K562 (cell line): ENCODE measurements at regions not wholly inside any gene's neighbourhood (a gene's known extent, or its start where the extent isn't known, plus 50 kb on each side); places are given as distances from the start of the nearest gene placed in this dataset.

Source experiments
- ATAC-seq: fragments of 200-7000 bp; cut with Tn5 transposase; 3 replicates; pipeline ENCODE4 v1.9.1; 2020; ENCODE audit warnings: moderate library complexity
- BruUV-seq: library from RNA; stranded (reverse); fragments of 400-500 nt; replicated peaks from 2 replicates; lab custom pipeline; 2021; lab: Mats Ljungman, UMichigan
- CTCF ChIA-PET: fragments of 300-600 bp; formaldehyde crosslinking; extraction: SDS; loops from one replicate; lab custom pipeline; 2021; ENCODE audit warnings: low intra/inter-chr PET ratio; lab: Yijun Ruan, JAX
- POLR2A ChIA-PET: fragments of 300-600, 350-650 bp; sonication (Branson Sonifier 250); formaldehyde crosslinking; extraction: SDS; loops from one replicate; lab custom pipeline; 2021; ENCODE audit warnings: antibody characterized with exemption, inconsistent platforms; lab: Yijun Ruan, JAX
- DNase-seq, 4 experiments: peaks; one replicate each; pipeline versions ENCODE4 v3.0.0 to v3.0.0-alpha.2; 2011 to 2018; ENCODE audit warnings: low spot score in 3 of 4, mixed read lengths in 3 of 4; ENCODE audit errors: extremely low read depth in 1 of 4
- FAIRE-seq: peaks from 2 replicates; lab custom pipeline; 2011; peaks lifted over from hg19 to GRCh38; lab: Jason Lieb, UNC
- H2AFZ ChIP-seq: 2 replicates; pipeline ENCODE4 v1.6.0; 2011; ENCODE audit warnings: low read depth, low read length, control low read depth, inconsistent platforms
- H3K27ac ChIP-seq: fragments of 200-600 bp; 3 replicates; pipeline ENCODE4 v1.8.0; 2011; ENCODE audit warnings: low read depth, mild to moderate bottlenecking, control low read depth, inconsistent platforms, low read length, moderate library complexity, mixed read lengths; ENCODE audit errors: extremely low read depth
- H3K27me3 ChIP-seq, 2 experiments: fragments of 300-600 bp in 1 of 2; 2 replicates in 1 of 2; 3 replicates in 1 of 2; pipeline versions ENCODE4 v1.6.0 to v1.8.0; 2011; ENCODE audit warnings: inconsistent platforms in 2 of 2, low read length in 2 of 2, mild to moderate bottlenecking in 1 of 2, mixed read lengths in 1 of 2, moderate library complexity in 1 of 2; ENCODE audit not compliant: control insufficient read depth in 2 of 2, insufficient read depth in 2 of 2
- H3K36me3 ChIP-seq: fragments of 300-600 bp; 3 replicates; pipeline ENCODE4 v1.8.0; 2011; ENCODE audit warnings: mild to moderate bottlenecking, low read length, inconsistent platforms; ENCODE audit not compliant: control insufficient read depth, insufficient read depth
- H3K4me1 ChIP-seq, 2 experiments: fragments of 200-600 bp in 1 of 2; replicated peaks in 1 of 2; 2 replicates in 1 of 2; 3 replicates in 1 of 2; pipeline versions ENCODE4 v1.5.1 to v1.8.0; 2011; ENCODE audit warnings: inconsistent platforms in 2 of 2, low read length in 2 of 2, mild to moderate bottlenecking in 1 of 2, mixed read lengths in 1 of 2, moderate library complexity in 1 of 2; ENCODE audit not compliant: control insufficient read depth in 2 of 2, insufficient read depth in 2 of 2
- H3K4me2 ChIP-seq: 2 replicates; pipeline ENCODE4 v1.6.1; 2011; ENCODE audit warnings: low read length, control low read depth, inconsistent platforms, mixed read lengths; ENCODE audit not compliant: insufficient read depth
- H3K4me3 ChIP-seq: fragments of 200-600 bp; sonication (generic), shearing (Covaris generic); 2 replicates; pipeline ENCODE4 v1.5.1; 2016; ENCODE audit warnings: control low read depth, inconsistent platforms
- H3K79me2 ChIP-seq: fragments of 200-600 bp; 3 replicates; pipeline ENCODE4 v1.8.0; 2011; ENCODE audit warnings: low read length, inconsistent platforms; ENCODE audit not compliant: control insufficient read depth, insufficient read depth
- H3K9ac ChIP-seq, 2 experiments: 2 replicates each; pipeline versions ENCODE4 v1.6.0 to v1.6.1; 2011; ENCODE audit warnings: low read depth in 2 of 2, low read length in 2 of 2, control low read depth in 1 of 2, inconsistent platforms in 1 of 2, mild to moderate bottlenecking in 1 of 2, mixed read lengths in 1 of 2; ENCODE audit not compliant: insufficient read depth in 1 of 2
- H3K9me1 ChIP-seq: one replicate; pipeline ENCODE4 v1.6.0; 2011; ENCODE audit warnings: inconsistent platforms, mild to moderate bottlenecking, low read length, moderate library complexity; ENCODE audit not compliant: control insufficient read depth, insufficient read depth
- H3K9me3 ChIP-seq: replicated peaks from 2 replicates; pipeline ENCODE4 v1.5.1; 2011; ENCODE audit warnings: low read depth, low read length, inconsistent platforms; ENCODE audit not compliant: control insufficient read depth, insufficient read depth
- H4K20me1 ChIP-seq: replicated peaks from 2 replicates; pipeline ENCODE4 v1.6.1; 2011; ENCODE audit warnings: low read length, inconsistent platforms, mixed read lengths; ENCODE audit not compliant: control insufficient read depth, insufficient read depth
- BCOR ChIP-seq: fragments of 450-650 bp; IDR thresholded peaks from 2 replicates; pipeline ENCODE4 v1.6.1; 2016
- ZNF143 ChIP-seq: sonication (generic); formaldehyde crosslinking; IDR thresholded peaks from 2 replicates; pipeline ENCODE4 v1.9.0; 2022; ENCODE audit warnings: mild to moderate bottlenecking, missing genetic modification reagents
- WGBS: fragments of 100-300 bp; shearing (Covaris generic); methylation state at CpG from one replicate; pipeline ENCODE4 v1.1.6; 2016; ENCODE audit warnings: low coverage, mixed read lengths; ENCODE audit not compliant: insufficient coverage; ENCODE audit errors: missing lambda C conversion rate; 5-methylcytosine and 5-hydroxymethylcytosine counted together
- in situ Hi-C: fragments of 300-500 bp; cut with MboI; formaldehyde crosslinking; loops from 4 replicates; pipeline ENCODE4 v1.15.0; 2018; ENCODE audit warnings: inconsistent platforms, mixed read lengths
- intact Hi-C: fragments of 100-400 bp; cut with micrococcal nuclease; formaldehyde crosslinking; loops from 2 replicates; pipeline ENCODE4 v1.14.2; 2022
- TF ChIP-seq, protein P1 (sequence below): sonication (generic); formaldehyde crosslinking; IDR thresholded peaks from 2 replicates; pipeline ENCODE4 v1.8.1; 2023; ENCODE audit warnings: missing genetic modification reagents, mild to moderate bottlenecking, borderline replicate concordance
- TF ChIP-seq, protein P2 (sequence below): sonication (generic); formaldehyde crosslinking; IDR thresholded peaks from 2 replicates; pipeline ENCODE4 v1.8.0; 2022; ENCODE audit warnings: mild to moderate bottlenecking, low read depth, missing genetic modification reagents

DNA sequence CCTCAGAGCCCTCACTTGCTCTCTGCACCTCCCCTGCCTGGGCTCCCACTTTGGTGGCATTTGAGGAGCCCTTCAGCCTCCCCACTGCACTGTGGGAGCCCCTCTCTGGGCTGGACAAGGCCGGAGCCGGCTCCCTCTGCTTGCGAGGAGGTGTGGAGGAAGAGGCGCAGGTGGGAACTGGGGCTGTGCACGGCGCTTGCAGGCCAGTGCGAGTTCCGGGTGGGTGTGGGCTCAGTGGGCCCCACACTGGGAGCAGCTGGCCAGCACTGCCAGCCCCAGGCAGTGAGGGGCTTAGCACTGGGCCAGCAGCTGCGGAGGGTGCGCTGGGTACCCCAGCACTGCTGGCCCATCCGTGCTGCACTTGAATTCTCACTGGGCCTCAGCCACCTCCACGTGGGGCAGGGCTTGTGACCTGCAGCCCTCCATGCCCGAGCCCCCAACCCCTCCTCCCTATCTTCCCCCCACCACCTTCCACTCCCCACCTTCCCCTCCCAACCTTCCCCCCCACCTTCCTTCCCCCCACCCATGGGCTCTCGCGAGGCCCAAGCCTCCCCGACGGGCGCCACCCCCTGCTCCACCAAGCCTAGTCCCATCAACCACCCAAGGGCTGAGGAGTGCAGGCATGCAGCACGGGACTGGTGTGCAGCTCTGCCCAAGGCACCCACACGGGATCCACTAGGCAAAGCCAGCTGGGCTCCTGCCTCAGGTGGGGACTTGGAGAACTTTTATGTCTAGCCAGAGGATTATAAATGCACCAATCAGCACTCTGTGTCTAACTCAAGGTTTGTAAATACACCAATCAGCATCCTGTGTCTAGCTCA is 113.5 kb upstream of the BEND4 start (continued):
- TF ChIP-seq, protein P1, sequence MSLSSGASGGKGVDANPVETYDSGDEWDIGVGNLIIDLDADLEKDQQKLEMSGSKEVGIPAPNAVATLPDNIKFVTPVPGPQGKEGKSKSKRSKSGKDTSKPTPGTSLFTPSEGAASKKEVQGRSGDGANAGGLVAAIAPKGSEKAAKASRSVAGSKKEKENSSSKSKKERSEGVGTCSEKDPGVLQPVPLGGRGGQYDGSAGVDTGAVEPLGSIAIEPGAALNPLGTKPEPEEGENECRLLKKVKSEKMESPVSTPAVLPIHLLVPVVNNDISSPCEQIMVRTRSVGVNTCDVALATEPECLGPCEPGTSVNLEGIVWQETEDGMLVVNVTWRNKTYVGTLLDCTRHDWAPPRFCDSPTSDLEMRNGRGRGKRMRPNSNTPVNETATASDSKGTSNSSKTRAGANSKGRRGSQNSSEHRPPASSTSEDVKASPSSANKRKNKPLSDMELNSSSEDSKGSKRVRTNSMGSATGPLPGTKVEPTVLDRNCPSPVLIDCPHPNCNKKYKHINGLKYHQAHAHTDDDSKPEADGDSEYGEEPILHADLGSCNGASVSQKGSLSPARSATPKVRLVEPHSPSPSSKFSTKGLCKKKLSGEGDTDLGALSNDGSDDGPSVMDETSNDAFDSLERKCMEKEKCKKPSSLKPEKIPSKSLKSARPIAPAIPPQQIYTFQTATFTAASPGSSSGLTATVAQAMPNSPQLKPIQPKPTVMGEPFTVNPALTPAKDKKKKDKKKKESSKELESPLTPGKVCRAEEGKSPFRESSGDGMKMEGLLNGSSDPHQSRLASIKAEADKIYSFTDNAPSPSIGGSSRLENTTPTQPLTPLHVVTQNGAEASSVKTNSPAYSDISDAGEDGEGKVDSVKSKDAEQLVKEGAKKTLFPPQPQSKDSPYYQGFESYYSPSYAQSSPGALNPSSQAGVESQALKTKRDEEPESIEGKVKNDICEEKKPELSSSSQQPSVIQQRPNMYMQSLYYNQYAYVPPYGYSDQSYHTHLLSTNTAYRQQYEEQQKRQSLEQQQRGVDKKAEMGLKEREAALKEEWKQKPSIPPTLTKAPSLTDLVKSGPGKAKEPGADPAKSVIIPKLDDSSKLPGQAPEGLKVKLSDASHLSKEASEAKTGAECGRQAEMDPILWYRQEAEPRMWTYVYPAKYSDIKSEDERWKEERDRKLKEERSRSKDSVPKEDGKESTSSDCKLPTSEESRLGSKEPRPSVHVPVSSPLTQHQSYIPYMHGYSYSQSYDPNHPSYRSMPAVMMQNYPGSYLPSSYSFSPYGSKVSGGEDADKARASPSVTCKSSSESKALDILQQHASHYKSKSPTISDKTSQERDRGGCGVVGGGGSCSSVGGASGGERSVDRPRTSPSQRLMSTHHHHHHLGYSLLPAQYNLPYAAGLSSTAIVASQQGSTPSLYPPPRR (CRISPR knock-in tag), result no peak
- no peak for TF ChIP-seq BCOR
- TF ChIP-seq, protein P2, sequence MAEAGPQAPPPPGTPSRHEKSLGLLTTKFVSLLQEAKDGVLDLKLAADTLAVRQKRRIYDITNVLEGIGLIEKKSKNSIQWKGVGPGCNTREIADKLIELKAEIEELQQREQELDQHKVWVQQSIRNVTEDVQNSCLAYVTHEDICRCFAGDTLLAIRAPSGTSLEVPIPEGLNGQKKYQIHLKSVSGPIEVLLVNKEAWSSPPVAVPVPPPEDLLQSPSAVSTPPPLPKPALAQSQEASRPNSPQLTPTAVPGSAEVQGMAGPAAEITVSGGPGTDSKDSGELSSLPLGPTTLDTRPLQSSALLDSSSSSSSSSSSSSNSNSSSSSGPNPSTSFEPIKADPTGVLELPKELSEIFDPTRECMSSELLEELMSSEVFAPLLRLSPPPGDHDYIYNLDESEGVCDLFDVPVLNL (CRISPR knock-in tag), result no peak

DNA sequence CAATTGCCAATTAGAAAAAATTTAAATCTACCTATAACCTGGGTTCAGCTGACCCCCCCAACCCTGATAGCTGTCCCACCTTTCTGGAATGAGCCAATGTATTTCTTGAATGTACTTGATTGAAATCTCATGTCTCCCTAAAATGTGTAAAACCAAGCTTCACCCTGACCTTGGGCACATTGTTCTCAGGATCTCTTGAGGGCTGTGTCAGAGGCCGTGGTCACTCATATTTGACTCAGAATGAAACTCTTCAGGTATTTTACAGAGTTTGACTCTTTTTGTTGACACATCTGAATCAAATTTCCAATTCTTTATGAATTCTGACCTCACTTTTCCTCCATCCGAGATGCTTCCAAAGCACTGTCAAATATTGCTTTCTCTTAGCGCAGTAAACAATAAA is 115.3 kb upstream of the BEND4 start:
- H2AFZ ChIP-seq, result no peak overlapping the region
- no peaks in the 10 kb centered on the region for H3K36me3 ChIP-seq
- H3K79me2 ChIP-seq, result no peaks in the 10 kb centered on the region
- no peak for DNase-seq
- TF ChIP-seq ZNF143 (CRISPR knock-in tag), result no peak
- in situ Hi-C loops (no loop called here), intact Hi-C loops (no loop called here)
- no peak overlapping the region for H3K27ac ChIP-seq
- no peak for FAIRE-seq
- no peaks in the 10 kb centered on the region for H3K9me1 ChIP-seq
- no TSS peak for BruUV-seq
- H3K4me3 ChIP-seq, result no peak overlapping the region
- no peaks in the 10 kb centered on the region for H4K20me1 ChIP-seq
- 3% methylated on average over 3 of the region's 3 CpGs for WGBS
- H3K27me3 ChIP-seq, result 0 out of 5 replicates have a peak, but pooled peaks cover 0 to 5% of the 10 kb centered on the region in 2 experiments
- CTCF ChIA-PET, result no interaction called here
- H3K9ac ChIP-seq, result no peak overlapping the region
- no peak for ATAC-seq
- no peak overlapping the region for H3K4me2 ChIP-seq
- H3K9me3 ChIP-seq, result no peaks in the 10 kb centered on the region
- H3K4me1 ChIP-seq, result no peaks in the 10 kb centered on the region
- POLR2A ChIA-PET, result no interaction called here
